GM23338 (cell line): ENCODE measurements at regions not wholly inside any gene's neighbourhood (a gene's known extent, or its start where the extent isn't known, plus 50 kb on each side); places are given as distances from the start of the nearest gene placed in this dataset.

Experiments used
- ATAC-seq: fragments of 200-7000 bp; cut with Tn5 transposase; 3 replicates; pipeline ENCODE4 v1.9.1; 2020
- DNase-seq: peaks from one replicate; pipeline ENCODE4 v3.0.0-alpha.2; 2015; ENCODE audit warnings: low spot score
- H2AFZ ChIP-seq: fragments of 200-600 bp; sonication (generic); 2 replicates; pipeline ENCODE4 v1.8.0; 2016; ENCODE audit warnings: antibody characterized with exemption, mild to moderate bottlenecking, moderate library complexity
- H3F3A ChIP-seq: fragments of 200-600 bp; sonication (generic); replicated peaks from 2 replicates; pipeline ENCODE4 v1.8.0; 2017; ENCODE audit warnings: antibody characterized with exemption, mixed run types, low read depth
- H3K27ac ChIP-seq: fragments of 200-600 bp; sonication (generic); 2 replicates; pipeline ENCODE4 v1.6.1; 2016; ENCODE audit warnings: low read depth
- H3K27me3 ChIP-seq: fragments of 200-600 bp; sonication (generic); 2 replicates; pipeline ENCODE4 v1.8.0; 2016; ENCODE audit warnings: mild to moderate bottlenecking, mixed run types, moderate library complexity; ENCODE audit not compliant: insufficient read depth
- H3K36me3 ChIP-seq: fragments of 200-600 bp; sonication (generic); 2 replicates; pipeline ENCODE4 v1.8.0; 2016; ENCODE audit warnings: mild to moderate bottlenecking; ENCODE audit not compliant: insufficient read depth
- H3K4me1 ChIP-seq: fragments of 200-600 bp; sonication (generic); 2 replicates; pipeline ENCODE4 v1.8.0; 2016; ENCODE audit warnings: mild to moderate bottlenecking, moderate library complexity; ENCODE audit not compliant: insufficient read depth
- H3K4me2 ChIP-seq: fragments of 200-600 bp; sonication (generic); 2 replicates; pipeline ENCODE4 v1.7.1; 2017; ENCODE audit warnings: mixed run types
- H3K4me3 ChIP-seq: fragments of 200-600 bp; sonication (generic); 2 replicates; pipeline ENCODE4 v1.6.1; 2016; ENCODE audit warnings: mixed run types
- H3K79me2 ChIP-seq: fragments of 200-600 bp; sonication (generic); replicated peaks from 2 replicates; pipeline ENCODE4 v1.8.0; 2017; ENCODE audit warnings: mild to moderate bottlenecking; ENCODE audit not compliant: insufficient read depth
- H3K9me2 ChIP-seq: fragments of 200-600 bp; sonication (generic); 2 replicates; pipeline ENCODE4 v1.8.0; 2017; ENCODE audit not compliant: insufficient read depth
- H4K20me1 ChIP-seq: fragments of 200-600 bp; sonication (generic); replicated peaks from 2 replicates; pipeline ENCODE4 v1.8.0; 2017; ENCODE audit warnings: mild to moderate bottlenecking; ENCODE audit not compliant: insufficient read depth
- H3K27ac Mint-ChIP-seq: 2 replicates; pipeline ENCODE4 v1.8.0; 2020; ENCODE audit warnings: inconsistent platforms, mild to moderate bottlenecking, moderate library complexity, mixed read lengths
- H3K27me3 Mint-ChIP-seq: 3 replicates; pipeline ENCODE4 v1.8.0; 2022; ENCODE audit warnings: low read depth, mild to moderate bottlenecking, moderate library complexity, mixed read lengths, inconsistent platforms; ENCODE audit not compliant: insufficient read depth, poor library complexity
- H3K36me3 Mint-ChIP-seq: 3 replicates; pipeline ENCODE4 v1.8.0; 2021; ENCODE audit warnings: low read depth, mild to moderate bottlenecking, inconsistent platforms, moderate library complexity, mixed read lengths
- H3K4me1 Mint-ChIP-seq: 3 replicates; pipeline ENCODE4 v1.8.0; 2020; ENCODE audit warnings: mild to moderate bottlenecking, inconsistent platforms, mixed read lengths
- H3K4me3 Mint-ChIP-seq: 3 replicates; pipeline ENCODE4 v1.8.0; 2021; ENCODE audit warnings: moderate library complexity, mild to moderate bottlenecking, inconsistent platforms, mixed read lengths
- H3K9me3 Mint-ChIP-seq: 3 replicates; pipeline ENCODE4 v1.8.0; 2020; ENCODE audit warnings: moderate library complexity, mild to moderate bottlenecking, inconsistent platforms, mixed read lengths
- CREB1 ChIP-seq: fragments of 250-450 bp; sonication (Bioruptor Pico); IDR thresholded peaks from 2 replicates; pipeline ENCODE4 v1.5.0; 2020; ENCODE audit warnings: low read depth, mild to moderate bottlenecking, moderate library complexity
- EZH2phosphoT487 ChIP-seq: fragments of 200-600 bp; sonication (generic); IDR thresholded peaks from one replicate; pipeline ENCODE4 v1.8.1; 2018; ENCODE audit warnings: antibody characterized with exemption; ENCODE audit not compliant: unreplicated experiment
- JUNB ChIP-seq: IDR thresholded peaks from one replicate; pipeline ENCODE4 v1.6.1; 2016; ENCODE audit warnings: antibody characterized with exemption; ENCODE audit not compliant: unreplicated experiment
- NANOG ChIP-seq: IDR thresholded peaks from 2 replicates; pipeline ENCODE4 v1.6.1; 2016; ENCODE audit warnings: antibody characterized with exemption, borderline replicate concordance
- POLR2AphosphoS5 ChIP-seq: IDR thresholded peaks from 2 replicates; pipeline ENCODE4 v1.6.1; 2016; ENCODE audit warnings: antibody characterized with exemption, low read depth
- REST ChIP-seq: IDR thresholded peaks from one replicate; pipeline ENCODE4 v1.6.1; 2018; ENCODE audit warnings: antibody characterized with exemption; ENCODE audit not compliant: unreplicated experiment
- STAT1 ChIP-seq: IDR thresholded peaks from one replicate; pipeline ENCODE4 v1.6.1; 2016; ENCODE audit warnings: antibody characterized with exemption; ENCODE audit not compliant: unreplicated experiment
- ZNF114 ChIP-seq: fragments of 250-450 bp; sonication (Bioruptor Pico); IDR thresholded peaks from 2 replicates; pipeline ENCODE4 v1.5.0; 2020; ENCODE audit warnings: mild to moderate bottlenecking, moderate library complexity
- ZNF331 ChIP-seq: fragments of 250-450 bp; sonication (Bioruptor Pico); IDR thresholded peaks from 2 replicates; pipeline ENCODE4 v1.5.0; 2020; ENCODE audit warnings: low read depth, mild to moderate bottlenecking, moderate library complexity
- ZNF462 ChIP-seq: fragments of 250-450 bp; sonication (Bioruptor Pico); IDR thresholded peaks from 2 replicates; pipeline ENCODE4 v1.5.0; 2020; ENCODE audit warnings: mild to moderate bottlenecking, moderate library complexity
- TF ChIP-seq, protein P1 (sequence below): IDR thresholded peaks from 2 replicates; pipeline ENCODE4 v1.6.1; 2016; ENCODE audit warnings: antibody characterized with exemption

DNA sequence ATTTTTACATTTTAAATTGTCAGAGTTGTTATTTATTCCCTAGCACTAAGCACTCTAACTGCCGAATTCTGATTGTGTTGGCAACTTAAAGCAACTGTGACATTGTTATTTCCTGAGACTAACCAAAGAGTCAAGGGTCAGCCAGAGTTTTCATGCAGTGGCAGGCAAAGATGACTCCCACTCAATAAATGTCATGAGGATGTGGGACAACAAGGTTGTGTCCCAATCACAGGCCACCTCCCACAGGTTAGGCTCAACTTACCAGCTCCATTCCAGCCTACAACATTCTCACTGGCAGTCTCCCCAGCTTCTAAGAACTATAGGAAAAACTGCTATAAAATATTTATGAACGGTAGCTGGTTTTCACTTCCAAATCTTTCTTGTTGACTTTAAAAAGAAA, 80.1 kb downstream of the RSL24D1 start:
- Mint-ChIP-seq H3K27me3 (peaks cover 2% of the 10 kb centered on the region), H3K9me3 (peaks cover 25% of the 10 kb centered on the region)
- H3F3A ChIP-seq, result no peaks in the 10 kb centered on the region

DNA sequence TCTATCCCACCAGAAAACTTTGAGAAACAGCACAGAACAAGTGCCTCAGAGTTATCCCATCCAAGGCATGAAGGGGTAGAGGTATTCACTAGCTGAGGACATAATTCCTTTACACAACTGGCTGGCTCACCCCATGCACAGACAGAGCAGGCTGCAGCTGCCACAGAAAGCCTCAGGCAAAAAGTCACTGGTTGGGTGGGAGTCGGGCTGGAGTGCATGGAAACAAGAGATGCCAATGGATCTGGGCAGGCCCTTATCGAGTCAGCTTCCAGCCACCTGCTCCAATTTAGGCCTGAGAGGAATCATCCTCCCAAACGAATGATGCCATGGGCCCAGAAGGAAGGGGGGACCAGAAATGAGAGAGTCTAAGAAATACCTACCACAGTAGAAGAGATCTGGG, 83.0 kb downstream of the RSL24D1 start:
- Histone ChIP-seq H3K4me2 (no peak overlapping the region), H3K36me3 (no peaks in the 10 kb centered on the region; the same call in 1 of the 2 replicates), H3K27ac (no peak overlapping the region), H3K27me3 (no peaks in the 10 kb centered on the region), H3K79me2 (no peaks in the 10 kb centered on the region), H3K4me3 (no peak overlapping the region), H3K4me1 (no peaks in the 10 kb centered on the region), H3F3A (no peaks in the 10 kb centered on the region), H2AFZ (no peak overlapping the region), H3K9me2 (no peaks in the 10 kb centered on the region), H4K20me1 (no peaks in the 10 kb centered on the region)
- ATAC-seq, result no peak
- Mint-ChIP-seq H3K4me1 (peaks cover 8% of the 10 kb centered on the region), H3K4me3 (no peak overlapping the region), H3K9me3 (peaks cover 33% of the 10 kb centered on the region), H3K27me3 (peaks cover 2% of the 10 kb centered on the region), H3K27ac (no peak overlapping the region), H3K36me3 (no peaks in the 10 kb centered on the region)
- DNase-seq, result no peak
- TF ChIP-seq ZNF331 (CRISPR knock-in tag), result no peak
- TF ChIP-seq ZNF462 (CRISPR knock-in tag), result no peak
- TF ChIP-seq EZH2phosphoT487, result no peak
- TF ChIP-seq JUNB, result no peak
- TF ChIP-seq STAT1, result no peak
- no peak for TF ChIP-seq NANOG
- no peak for TF ChIP-seq CREB1 (CRISPR knock-in tag)
- no peak for TF ChIP-seq REST
- TF ChIP-seq, protein P1, sequence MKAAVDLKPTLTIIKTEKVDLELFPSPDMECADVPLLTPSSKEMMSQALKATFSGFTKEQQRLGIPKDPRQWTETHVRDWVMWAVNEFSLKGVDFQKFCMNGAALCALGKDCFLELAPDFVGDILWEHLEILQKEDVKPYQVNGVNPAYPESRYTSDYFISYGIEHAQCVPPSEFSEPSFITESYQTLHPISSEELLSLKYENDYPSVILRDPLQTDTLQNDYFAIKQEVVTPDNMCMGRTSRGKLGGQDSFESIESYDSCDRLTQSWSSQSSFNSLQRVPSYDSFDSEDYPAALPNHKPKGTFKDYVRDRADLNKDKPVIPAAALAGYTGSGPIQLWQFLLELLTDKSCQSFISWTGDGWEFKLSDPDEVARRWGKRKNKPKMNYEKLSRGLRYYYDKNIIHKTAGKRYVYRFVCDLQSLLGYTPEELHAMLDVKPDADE, result no peak
- no peak for TF ChIP-seq POLR2AphosphoS5

More for the DNA sequence above, 80.1 kb downstream of the RSL24D1 start:
- no peak for TF ChIP-seq CREB1 (CRISPR knock-in tag)
- TF ChIP-seq ZNF331 (CRISPR knock-in tag), result no peak
- no peak for TF ChIP-seq ZNF114
- Histone ChIP-seq H3K36me3 (no peaks in the 10 kb centered on the region; the same call in 1 of the 2 replicates), H3K27ac (no peak overlapping the region), H4K20me1 (no peaks in the 10 kb centered on the region), H3K4me1 (no peaks in the 10 kb centered on the region), H3K4me3 (no peak overlapping the region), H3K9me2 (no peaks in the 10 kb centered on the region), H3K79me2 (no peaks in the 10 kb centered on the region), H3K27me3 (no peaks in the 10 kb centered on the region), H3K4me2 (no peak overlapping the region), H2AFZ (no peak overlapping the region)
- Mint-ChIP-seq H3K4me3 (no peak overlapping the region), H3K27ac (no peak overlapping the region), H3K36me3 (no peaks in the 10 kb centered on the region), H3K4me1 (peaks cover 4% of the 10 kb centered on the region)
- ATAC-seq, result no peak
- DNase-seq, result no peak
